Jurkat, Clone E6-1 (cell line): ENCODE measurements at regions not wholly inside any gene's neighbourhood (a gene's known extent, or its start where the extent isn't known, plus 50 kb on each side); places are given as distances from the start of the nearest gene placed in this dataset.
"Not testable (repeated sequence)": the region's sequence is repeated elsewhere in the genome, so short reads cannot be mapped to it uniquely, and the experiment has no call there.

Source experiments
- DNase-seq: peaks from one replicate; pipeline ENCODE4 v3.0.0-alpha.2; 2011; ENCODE audit warnings: low read depth, low spot score
- H3K4me3 ChIP-seq: 2 replicates; pipeline ENCODE4 v1.5.1; 2011; ENCODE audit warnings: mild to moderate bottlenecking, low read length, control low read depth, moderate library complexity

- H3K4me3 ChIP-seq, result no peak overlapping the region
- no peak for DNase-seq
Measured at GRCh38 chr15:93809516-93809915, 421.8 kb upstream of the MCTP2 start.

GRCh38 chr15:93803421-93804152, 427.8 kb upstream of the MCTP2 start:
- no peak for DNase-seq

GRCh38 chr15:93801206-93801605, 430.2 kb upstream of the MCTP2 start:
- H3K4me3 ChIP-seq, result no peak overlapping the region
- no peak for DNase-seq

More at GRCh38 chr15:93803421-93804152, 427.8 kb upstream of the MCTP2 start:
- H3K4me3 ChIP-seq, result no peak overlapping the region

- H3K4me3 ChIP-seq, result no peak overlapping the region
- no peak for DNase-seq
Measured at GRCh38 chr15:93800805-93801204, 430.6 kb upstream of the MCTP2 start.

- no peak for DNase-seq
- H3K4me3 ChIP-seq, result no peak overlapping the region
Measured at GRCh38 chr15:93789441-93789840, 441.9 kb upstream of the MCTP2 start.

- H3K4me3 ChIP-seq, result no peak overlapping the region
- no peak for DNase-seq
Measured at GRCh38 chr15:93780073-93780472, 451.3 kb upstream of the MCTP2 start.

- no peak for DNase-seq
- no peak overlapping the region for H3K4me3 ChIP-seq
Measured at GRCh38 chr15:93779341-93779740, 452.0 kb upstream of the MCTP2 start.

GRCh38 chr15:93771196-93772030, 459.9 kb upstream of the MCTP2 start:
- DNase-seq, result no peak
- no peak overlapping the region for H3K4me3 ChIP-seq

- DNase-seq, result no peak
- no peak overlapping the region for H3K4me3 ChIP-seq
Measured at GRCh38 chr15:93770788-93771187, 460.6 kb upstream of the MCTP2 start.

GRCh38 chr15:93762036-93762435, 469.3 kb upstream of the MCTP2 start:
- H3K4me3 ChIP-seq, result no peak overlapping the region
- DNase-seq, result no peak

GRCh38 chr15:93759629-93760028, 471.7 kb upstream of the MCTP2 start:
- no peak for DNase-seq
- H3K4me3 ChIP-seq, result no peak overlapping the region

GRCh38 chr15:93758824-93759223, 472.5 kb upstream of the MCTP2 start:
- H3K4me3 ChIP-seq, result no peak overlapping the region
- no peak for DNase-seq

- DNase-seq, result no peak
- H3K4me3 ChIP-seq, result no peak overlapping the region
Measured at GRCh38 chr15:93748710-93749109, 482.7 kb upstream of the MCTP2 start.

- not testable (repeated sequence) for DNase-seq, H3K4me3 ChIP-seq
Measured at GRCh38 chr15:93734976-93735375, 496.4 kb upstream of the MCTP2 start.

- no peak overlapping the region for H3K4me3 ChIP-seq
- no peak for DNase-seq
Measured at GRCh38 chr15:93730724-93731123, 500.6 kb upstream of the MCTP2 start.

- DNase-seq, result no peak
- no peak overlapping the region for H3K4me3 ChIP-seq
Measured at GRCh38 chr15:93722165-93722564, 509.2 kb upstream of the MCTP2 start.

- H3K4me3 ChIP-seq, result no peak overlapping the region
Measured at GRCh38 chr15:93720607-93721006, 510.8 kb upstream of the MCTP2 start.

GRCh38 chr15:93719921-93720351, 511.4 kb upstream of the MCTP2 start:
- DNase-seq, result no peak
- no peak overlapping the region for H3K4me3 ChIP-seq

More at GRCh38 chr15:93720607-93721006, 510.8 kb upstream of the MCTP2 start:
- DNase-seq, result no peak

GRCh38 chr15:93716615-93717231, 514.6 kb upstream of the MCTP2 start:
- DNase-seq, result peak; percentile 16

GRCh38 chr15:93709708-93710107, 521.7 kb upstream of the MCTP2 start:
- no peak overlapping the region for H3K4me3 ChIP-seq
- DNase-seq, result no peak

More at GRCh38 chr15:93716615-93717231, 514.6 kb upstream of the MCTP2 start:
- H3K4me3 ChIP-seq, result no peak overlapping the region
